GM12878 (cell line): ENCODE measurements at regions not wholly inside any gene's neighbourhood (a gene's known extent, or its start where the extent isn't known, plus 50 kb on each side); places are given as distances from the start of the nearest gene placed in this dataset.

ENCODE experiments used
- ATAC-seq: fragments of 200-7000 bp; cut with Tn5 transposase; 3 replicates; pipeline ENCODE4 v1.9.1; 2020; ENCODE audit warnings: mild to moderate bottlenecking, moderate library complexity
- BruUV-seq: library from RNA; stranded (reverse); fragments of 400-500 nt; replicated peaks from 2 replicates; lab custom pipeline; 2021; lab: Mats Ljungman, UMichigan
- CTCF ChIA-PET: fragments of 300-600 bp; sonication (Branson Sonifier 250); formaldehyde crosslinking; extraction: SDS; loops from one replicate; lab custom pipeline; 2021; ENCODE audit warnings: inconsistent platforms; lab: Yijun Ruan, JAX
- POLR2A ChIA-PET: fragments of 350-600 bp; formaldehyde crosslinking; extraction: SDS; loops from one replicate; lab custom pipeline; 2021; ENCODE audit warnings: inconsistent platforms; lab: Charles Lee
- RAD21 ChIA-PET: fragments of 300-600 bp; sonication (Branson Sonifier 250); formaldehyde crosslinking; loops from one replicate; lab custom pipeline; 2023; ENCODE audit warnings: antibody characterized with exemption; ENCODE audit not compliant: unreplicated experiment; lab: Charles Lee
- SMC1A ChIA-PET: fragments of 300-600 bp; sonication (Branson Sonifier 250); formaldehyde crosslinking; loops from one replicate; lab custom pipeline; 2023; ENCODE audit not compliant: unreplicated experiment, uncharacterized antibody; lab: Charles Lee
- DNase-seq: peaks from one replicate; pipeline ENCODE4 v3.0.0-alpha.2; 2011; ENCODE audit warnings: low read depth, low spot score
- FAIRE-seq: peaks from 3 replicates; lab custom pipeline; 2011; peaks lifted over from hg19 to GRCh38; lab: Jason Lieb, UNC
- H2AFZ ChIP-seq: 2 replicates; pipeline ENCODE4 v1.6.0; 2011; ENCODE audit warnings: low read depth, low read length, control low read depth; ENCODE audit not compliant: control insufficient read depth
- H3K27ac ChIP-seq: 2 replicates; pipeline ENCODE4 v1.5.1; 2011; ENCODE audit warnings: control low read depth; ENCODE audit not compliant: control insufficient read depth, insufficient read depth
- H3K27me3 ChIP-seq, 2 experiments: replicated peaks in 1 of 2; 2 replicates each; pipeline versions ENCODE4 v1.6.0 to v1.6.1; 2011; ENCODE audit warnings: low read length in 1 of 2; ENCODE audit not compliant: control insufficient read depth in 2 of 2, insufficient read depth in 2 of 2
- H3K36me3 ChIP-seq, 2 experiments: 2 replicates each; pipeline ENCODE4 v1.5.1; 2011; ENCODE audit warnings: low read length in 1 of 2; ENCODE audit not compliant: control insufficient read depth in 2 of 2, insufficient read depth in 2 of 2
- H3K4me1 ChIP-seq: 2 replicates; pipeline ENCODE4 v1.6.1; 2011; ENCODE audit warnings: mild to moderate bottlenecking, low read length, moderate library complexity, mixed read lengths; ENCODE audit not compliant: control insufficient read depth, insufficient read depth
- H3K4me2 ChIP-seq: 2 replicates; pipeline ENCODE4 v1.6.0; 2011; ENCODE audit warnings: control low read depth; ENCODE audit not compliant: control insufficient read depth, insufficient read depth
- H3K4me3 ChIP-seq: fragments of 200-600 bp; sonication (generic); 2 replicates; pipeline ENCODE4 v1.5.1; 2016
- H3K79me2 ChIP-seq: 2 replicates; pipeline ENCODE4 v1.6.0; 2011; ENCODE audit warnings: low read length; ENCODE audit not compliant: control insufficient read depth, insufficient read depth
- H3K9ac ChIP-seq: 2 replicates; pipeline ENCODE4 v1.8.0; 2011; ENCODE audit warnings: low read length, control low read depth, mixed read lengths; ENCODE audit not compliant: control insufficient read depth, insufficient read depth
- H3K9me3 ChIP-seq: replicated peaks from 3 replicates; pipeline ENCODE4 v1.5.1; 2011; ENCODE audit warnings: mild to moderate bottlenecking, low read length; ENCODE audit not compliant: control insufficient read depth, insufficient read depth
- H4K20me1 ChIP-seq: 2 replicates; pipeline ENCODE4 v1.6.0; 2011; ENCODE audit not compliant: control insufficient read depth, insufficient read depth
- BACH1 ChIP-seq: fragments of 450-650 bp; IDR thresholded peaks from 2 replicates; pipeline ENCODE4 v1.6.1; 2017; ENCODE audit warnings: mild to moderate bottlenecking, borderline replicate concordance
- EP300 ChIP-seq, 2 experiments: fragments of 150-350 bp in 1 of 2; IDR thresholded peaks; 2 replicates each; pipeline ENCODE4 v1.6.1; 2011 to 2012; ENCODE audit warnings: low read depth in 2 of 2, low read length in 2 of 2, borderline replicate concordance in 1 of 2, improper control_type of control experiment in 1 of 2, inconsistent platforms in 1 of 2; ENCODE audit not compliant: control insufficient read depth in 1 of 2
- FOS ChIP-seq: IDR thresholded peaks from 3 replicates; pipeline ENCODE4 v1.6.1; 2011; ENCODE audit warnings: borderline replicate concordance; ENCODE audit not compliant: insufficient read length; ENCODE audit errors: extremely low read depth
- KDM1A ChIP-seq: fragments of 200-600 bp; sonication (generic); IDR thresholded peaks from 2 replicates; pipeline ENCODE4 v1.6.1; 2016; ENCODE audit warnings: borderline replicate concordance
- PKNOX1 ChIP-seq: fragments of 450-650 bp; IDR thresholded peaks from 2 replicates; pipeline ENCODE4 v1.6.1; 2016; ENCODE audit warnings: mild to moderate bottlenecking
- SMAD1 ChIP-seq: fragments of 450-650 bp; IDR thresholded peaks from 2 replicates; pipeline ENCODE4 v1.6.1; 2018; ENCODE audit warnings: mild to moderate bottlenecking, low read depth; ENCODE audit not compliant: partially characterized antibody
- ZNF24 ChIP-seq: fragments of 450-650 bp; IDR thresholded peaks from 2 replicates; pipeline ENCODE4 v1.6.1; 2017; ENCODE audit warnings: antibody characterized with exemption, mild to moderate bottlenecking
- WGBS: methylation state at CpG from one replicate; pipeline ENCODE4 v1.1.6; 2016; ENCODE audit warnings: low lambda C conversion rate; ENCODE audit not compliant: insufficient replicate concordance, insufficient coverage; ENCODE audit errors: missing lambda C conversion rate; 5-methylcytosine and 5-hydroxymethylcytosine counted together
- in situ Hi-C: fragments of 300-500 bp; cut with MboI; formaldehyde crosslinking; loops from 9 replicates; pipeline ENCODE4 v1.14.3; 2018; ENCODE audit warnings: mixed read lengths
- intact Hi-C: fragments of 100-400 bp; cut with micrococcal nuclease; formaldehyde crosslinking; loops from one replicate; pipeline ENCODE4 v1.14.2; 2022; ENCODE audit not compliant: unreplicated experiment
- TF ChIP-seq, protein P1 (sequence below): fragments of 450-650 bp; IDR thresholded peaks from 2 replicates; pipeline ENCODE4 v1.6.1; 2017; ENCODE audit warnings: borderline replicate concordance
- TF ChIP-seq, protein P2 (sequence below): fragments of 450-650 bp; IDR thresholded peaks from 2 replicates; pipeline ENCODE4 v1.6.1; 2017; ENCODE audit warnings: mild to moderate bottlenecking, moderate library complexity

DNA sequence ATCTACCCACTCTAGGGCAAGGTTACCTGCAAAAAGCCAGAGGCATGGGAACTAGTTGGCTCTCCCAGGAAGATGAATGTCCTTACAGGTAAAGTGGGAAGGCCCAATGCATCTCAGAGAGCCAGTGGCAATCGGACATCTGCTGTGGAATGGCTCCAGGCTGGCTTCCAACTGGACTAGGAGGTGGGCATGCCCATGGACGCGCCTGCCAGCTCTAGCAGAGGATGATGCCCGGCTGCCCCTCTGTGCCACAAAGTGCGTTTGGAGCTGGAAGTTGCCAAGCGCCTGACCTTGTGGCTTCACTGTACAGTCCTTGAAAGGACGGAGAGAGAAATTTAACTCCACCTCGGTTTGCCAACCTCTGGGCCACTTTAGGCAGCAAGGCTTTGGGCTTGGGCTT lies 84.4 kb downstream of the NR2F2 start:
- Histone ChIP-seq H2AFZ (no peak overlapping the region), H3K9me3 (no peaks in the 10 kb centered on the region), H3K27me3 (peaks cover 2 to 6% of the 10 kb centered on the region in 2 experiments), H3K79me2 (no peaks in the 10 kb centered on the region), H3K4me3 (no peak overlapping the region), H3K9ac (no peak overlapping the region), H3K4me1 (no peaks in the 10 kb centered on the region), H3K36me3 (no peaks in the 10 kb centered on the region), H3K4me2 (no peak overlapping the region), H4K20me1 (no peaks in the 10 kb centered on the region), H3K27ac (no peak overlapping the region)
- WGBS: 13% methylated on average over 8 of the region's 8 CpGs
- POLR2A ChIA-PET: interaction anchor here (0.6 kb wide), 1 partner anchor 533 kb away, joined by 8 read pairs; no protein-coding TSS in a partner anchor
- in situ Hi-C loops: no loop called here
- DNase-seq (no peak), FAIRE-seq (no peak), ATAC-seq (no peak)
- intact Hi-C loops: no loop called here
- RAD21 ChIA-PET: no interaction called here
- no peak for TF ChIP-seq FOS
- no TSS peak for BruUV-seq
- SMC1A ChIA-PET: no interaction called here
- CTCF ChIA-PET: interaction anchor here (0.9 kb wide), 1 partner anchor 59 kb away, joined by 3 read pairs; no protein-coding TSS in a partner anchor

GRCh38 chr15:96415513-96416217 lies 85.2 kb downstream of the NR2F2 start:
- no peaks in the 10 kb centered on the region for H4K20me1 ChIP-seq
- in situ Hi-C loops: no loop called here
- ChIA-PET SMC1A (no interaction called here), POLR2A (interaction anchor here (0.6 kb wide), 1 partner anchor 532 kb away, joined by 8 read pairs; no protein-coding TSS in a partner anchor), RAD21 (no interaction called here), CTCF (no interaction called here)
- FAIRE-seq (no peak), DNase-seq (no peak), ATAC-seq (no peak)
- H3K27ac ChIP-seq: no peak overlapping the region
- peaks cover 2 to 4% of the 10 kb centered on the region in 2 experiments for H3K27me3 ChIP-seq
- H3K4me2 ChIP-seq: no peak overlapping the region
- BruUV-seq: no TSS peak
- no peak overlapping the region for H3K4me3 ChIP-seq
- H2AFZ ChIP-seq: no peak overlapping the region
- H3K4me1 ChIP-seq: no peaks in the 10 kb centered on the region
- intact Hi-C loops: no loop called here
- no peak overlapping the region for H3K9ac ChIP-seq
- 24% methylated on average over 19 of the region's 21 CpGs for WGBS
- H3K9me3 ChIP-seq: no peaks in the 10 kb centered on the region
- no peaks in the 10 kb centered on the region for H3K36me3 ChIP-seq
- H3K79me2 ChIP-seq: no peaks in the 10 kb centered on the region
- TF ChIP-seq, protein P1, sequence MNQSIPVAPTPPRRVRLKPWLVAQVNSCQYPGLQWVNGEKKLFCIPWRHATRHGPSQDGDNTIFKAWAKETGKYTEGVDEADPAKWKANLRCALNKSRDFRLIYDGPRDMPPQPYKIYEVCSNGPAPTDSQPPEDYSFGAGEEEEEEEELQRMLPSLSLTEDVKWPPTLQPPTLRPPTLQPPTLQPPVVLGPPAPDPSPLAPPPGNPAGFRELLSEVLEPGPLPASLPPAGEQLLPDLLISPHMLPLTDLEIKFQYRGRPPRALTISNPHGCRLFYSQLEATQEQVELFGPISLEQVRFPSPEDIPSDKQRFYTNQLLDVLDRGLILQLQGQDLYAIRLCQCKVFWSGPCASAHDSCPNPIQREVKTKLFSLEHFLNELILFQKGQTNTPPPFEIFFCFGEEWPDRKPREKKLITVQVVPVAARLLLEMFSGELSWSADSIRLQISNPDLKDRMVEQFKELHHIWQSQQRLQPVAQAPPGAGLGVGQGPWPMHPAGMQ: no peak
- TF ChIP-seq BACH1 (no peak), PKNOX1 (no peak), EP300 (IDR thresholded peaks at IDR 0.05; ENCODE audit: borderline replicate concordance in 1 of 2, control insufficient read depth in 1 of 2, low read depth in 2 of 2, low read length in 2 of 2) (no peak), KDM1A (no peak), SMAD1 (no peak), ZNF24 (no peak)
- TF ChIP-seq, protein P2, sequence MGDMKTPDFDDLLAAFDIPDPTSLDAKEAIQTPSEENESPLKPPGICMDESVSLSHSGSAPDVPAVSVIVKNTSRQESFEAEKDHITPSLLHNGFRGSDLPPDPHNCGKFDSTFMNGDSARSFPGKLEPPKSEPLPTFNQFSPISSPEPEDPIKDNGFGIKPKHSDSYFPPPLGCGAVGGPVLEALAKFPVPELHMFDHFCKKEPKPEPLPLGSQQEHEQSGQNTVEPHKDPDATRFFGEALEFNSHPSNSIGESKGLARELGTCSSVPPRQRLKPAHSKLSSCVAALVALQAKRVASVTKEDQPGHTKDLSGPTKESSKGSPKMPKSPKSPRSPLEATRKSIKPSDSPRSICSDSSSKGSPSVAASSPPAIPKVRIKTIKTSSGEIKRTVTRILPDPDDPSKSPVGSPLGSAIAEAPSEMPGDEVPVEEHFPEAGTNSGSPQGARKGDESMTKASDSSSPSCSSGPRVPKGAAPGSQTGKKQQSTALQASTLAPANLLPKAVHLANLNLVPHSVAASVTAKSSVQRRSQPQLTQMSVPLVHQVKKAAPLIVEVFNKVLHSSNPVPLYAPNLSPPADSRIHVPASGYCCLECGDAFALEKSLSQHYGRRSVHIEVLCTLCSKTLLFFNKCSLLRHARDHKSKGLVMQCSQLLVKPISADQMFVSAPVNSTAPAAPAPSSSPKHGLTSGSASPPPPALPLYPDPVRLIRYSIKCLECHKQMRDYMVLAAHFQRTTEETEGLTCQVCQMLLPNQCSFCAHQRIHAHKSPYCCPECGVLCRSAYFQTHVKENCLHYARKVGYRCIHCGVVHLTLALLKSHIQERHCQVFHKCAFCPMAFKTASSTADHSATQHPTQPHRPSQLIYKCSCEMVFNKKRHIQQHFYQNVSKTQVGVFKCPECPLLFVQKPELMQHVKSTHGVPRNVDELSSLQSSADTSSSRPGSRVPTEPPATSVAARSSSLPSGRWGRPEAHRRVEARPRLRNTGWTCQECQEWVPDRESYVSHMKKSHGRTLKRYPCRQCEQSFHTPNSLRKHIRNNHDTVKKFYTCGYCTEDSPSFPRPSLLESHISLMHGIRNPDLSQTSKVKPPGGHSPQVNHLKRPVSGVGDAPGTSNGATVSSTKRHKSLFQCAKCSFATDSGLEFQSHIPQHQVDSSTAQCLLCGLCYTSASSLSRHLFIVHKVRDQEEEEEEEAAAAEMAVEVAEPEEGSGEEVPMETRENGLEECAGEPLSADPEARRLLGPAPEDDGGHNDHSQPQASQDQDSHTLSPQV: no peak
